ENCODE measurements at regions not wholly inside any gene's neighbourhood (a gene's known extent, or its start where the extent isn't known, plus 50 kb on each side); places are given as distances from the start of the nearest gene placed in this dataset.
"Not testable (repeated sequence)": the region's sequence is repeated elsewhere in the genome, so short reads cannot be mapped to it uniquely, and the experiment has no call there.

DNA sequence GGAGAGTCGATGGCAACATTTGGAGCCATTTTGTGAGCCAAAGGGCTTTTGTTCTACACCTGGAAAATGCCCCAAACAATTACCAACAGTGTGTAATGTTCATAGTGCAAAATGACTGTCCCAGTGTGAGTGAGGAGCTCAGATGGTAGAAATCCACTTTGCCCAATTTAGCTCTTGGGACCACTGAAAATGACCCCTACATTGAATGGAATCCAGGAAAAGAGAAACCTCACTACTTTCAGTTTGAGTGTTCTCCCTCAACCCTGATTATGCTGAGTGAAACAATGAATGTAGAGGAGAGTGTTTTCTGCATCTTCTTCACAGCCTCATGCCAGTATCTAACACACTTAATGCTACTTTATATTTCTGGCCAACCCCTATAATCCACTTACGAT lies 84.9 kb upstream of the NRN1 start:
- no peak for DNase-seq (ENCODE audit: low read depth)

DNA sequence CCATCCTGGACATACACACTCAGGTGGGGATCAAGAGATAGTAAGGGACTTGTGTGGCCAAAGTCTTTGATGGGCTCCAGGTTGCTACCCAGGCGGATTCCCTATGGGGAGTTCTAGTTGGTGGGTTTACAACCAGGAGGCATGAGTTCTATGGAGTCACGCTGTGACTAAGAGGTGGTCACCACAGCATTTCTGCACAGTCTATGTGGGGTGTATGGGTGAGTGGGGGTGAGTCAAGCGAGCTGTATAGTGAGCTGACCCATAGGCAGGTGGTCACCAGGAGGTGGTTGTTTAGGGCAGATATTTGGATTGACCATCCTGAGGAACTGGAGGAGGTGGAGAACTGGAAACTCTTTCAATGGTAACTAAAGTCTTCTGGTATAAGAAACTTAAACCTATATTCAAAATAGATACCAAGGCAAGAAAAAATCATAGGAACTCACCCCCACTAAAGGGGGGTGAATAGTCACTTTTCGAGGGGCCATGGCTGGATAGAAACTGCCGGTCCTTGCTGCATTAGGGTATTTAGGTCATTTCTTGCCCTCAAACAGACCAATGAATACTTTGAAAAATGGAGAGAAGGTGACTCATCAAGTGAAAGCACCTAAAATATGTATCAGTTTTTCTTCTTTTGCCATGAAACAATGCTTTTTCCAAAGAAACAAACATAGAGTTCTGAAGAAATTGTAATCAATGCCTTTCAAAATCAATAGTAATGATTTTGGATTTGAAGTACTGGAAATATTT lies 84.3 kb upstream of the NRN1 start:
- DNase-seq (ENCODE audit: low read depth): no peak

DNA sequence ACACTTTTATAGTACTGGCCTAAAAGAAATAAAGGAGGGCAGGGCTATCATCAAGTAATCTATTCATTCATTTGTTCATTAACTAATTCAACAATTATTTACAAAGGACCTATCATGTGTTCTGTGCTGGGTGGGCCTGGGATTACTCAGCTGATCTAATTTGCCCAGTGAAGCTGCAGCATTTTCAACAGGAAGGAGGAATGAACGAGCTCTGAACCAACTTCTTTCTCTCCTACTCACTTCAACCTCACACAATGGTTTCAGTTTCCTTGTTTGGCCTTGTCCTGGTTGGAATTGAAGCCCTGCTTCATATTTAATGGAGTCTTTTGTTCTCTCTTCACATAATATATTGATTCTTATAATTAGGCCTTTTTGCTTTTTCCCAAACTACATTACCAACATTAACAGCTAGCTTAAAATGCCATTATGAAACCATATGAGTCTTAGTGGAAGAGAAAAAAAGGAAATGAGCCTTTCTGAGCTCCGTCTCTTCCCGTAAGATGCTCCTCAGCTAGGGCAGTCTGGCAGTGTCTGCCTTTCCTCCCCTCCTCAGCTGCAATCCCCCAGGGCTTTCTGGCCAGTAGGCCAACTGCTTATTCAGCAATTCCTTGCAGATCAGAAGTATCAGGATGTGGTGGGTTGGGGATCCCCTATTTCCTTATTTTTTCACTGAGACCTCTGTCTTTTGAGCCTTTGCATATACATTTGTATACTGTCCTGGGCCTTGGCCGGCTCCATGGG lies 79.4 kb upstream of the NRN1 start:
- DNase-seq (ENCODE audit: low read depth): no peak

DNA sequence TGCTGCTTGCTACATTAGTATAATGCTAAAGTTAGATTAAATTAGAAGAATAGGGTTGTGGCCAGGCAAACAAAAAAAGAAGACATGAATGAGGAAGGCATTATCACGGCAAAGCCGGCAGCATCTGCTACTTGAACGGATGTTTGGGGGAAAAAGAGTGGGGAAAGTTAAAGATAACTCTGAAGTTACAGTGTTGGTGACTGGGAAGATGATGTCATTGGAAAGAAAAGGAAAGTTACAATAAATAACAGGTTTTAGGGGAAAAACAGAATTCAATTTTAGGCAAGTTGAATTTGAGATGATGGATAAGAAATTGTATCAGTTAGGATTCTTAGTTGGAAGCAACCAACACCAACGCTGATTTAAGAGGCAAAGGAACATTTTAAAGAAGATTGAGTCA lies 74.2 kb upstream of the NRN1 start:
- DNase-seq (ENCODE audit: low read depth): no peak

DNA sequence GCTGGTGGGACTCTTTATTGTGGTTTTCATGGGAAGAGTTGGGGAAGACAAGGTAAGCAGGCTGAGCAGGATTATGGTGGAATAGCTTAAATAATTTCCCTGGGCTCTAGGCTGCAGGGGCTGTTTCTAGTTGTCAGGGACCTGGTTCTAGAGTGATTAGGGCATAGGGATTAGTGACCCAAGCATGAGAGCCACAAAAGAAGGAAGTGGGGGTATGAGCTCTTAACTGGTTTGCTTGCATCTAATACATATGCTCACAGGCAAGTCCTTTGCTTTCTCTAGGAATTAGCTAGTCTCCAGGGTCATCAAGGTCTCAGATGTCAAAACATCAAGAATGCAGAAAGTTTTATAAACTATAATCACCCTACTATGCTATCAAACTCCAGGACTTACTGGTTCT lies 67.5 kb upstream of the NRN1 start:
- DNase-seq (ENCODE audit: low read depth): no peak

DNA sequence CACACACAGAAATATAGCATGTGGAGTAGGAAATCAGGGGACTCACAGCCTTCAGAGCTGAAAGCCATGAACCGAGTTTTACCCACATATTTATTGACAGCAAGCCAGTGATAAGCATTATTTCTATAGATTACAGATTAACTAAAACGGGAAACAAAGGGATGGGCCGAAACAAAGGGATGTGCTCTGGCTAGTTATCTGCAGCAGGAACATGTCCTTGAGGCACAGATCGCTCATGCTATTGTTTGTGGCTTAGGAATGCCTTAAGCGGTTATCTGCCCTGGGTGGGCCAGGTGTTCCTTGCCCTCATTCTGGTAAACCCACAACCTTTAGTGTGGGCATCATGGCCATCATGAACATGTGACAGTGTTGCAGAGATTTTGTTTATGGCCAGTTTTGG lies 61.4 kb upstream of the NRN1 start:
- DNase-seq (ENCODE audit: low read depth): not testable (repeated sequence)

DNA sequence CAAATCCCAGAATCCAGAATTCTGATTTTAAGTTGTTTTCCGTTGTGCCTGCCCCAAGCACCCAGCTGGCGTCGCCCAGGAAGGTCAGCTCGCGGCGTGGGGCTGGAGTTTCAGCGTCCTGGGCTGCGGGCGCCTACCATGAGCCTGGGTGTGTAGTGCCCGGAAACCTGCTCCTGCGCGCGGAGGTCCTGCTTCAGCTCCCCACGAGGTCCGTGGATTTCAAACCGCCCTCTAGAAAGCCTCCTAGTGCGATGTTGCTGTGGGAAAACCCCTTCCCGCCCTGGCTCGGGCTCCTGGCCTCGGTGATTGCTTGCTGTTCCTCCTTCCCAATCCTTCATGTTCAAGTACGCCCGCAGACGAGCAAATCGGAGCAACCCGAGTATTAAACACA lies 51.3 kb upstream of the NRN1 start:
- DNase-seq (ENCODE audit: low read depth): no peak

DNA sequence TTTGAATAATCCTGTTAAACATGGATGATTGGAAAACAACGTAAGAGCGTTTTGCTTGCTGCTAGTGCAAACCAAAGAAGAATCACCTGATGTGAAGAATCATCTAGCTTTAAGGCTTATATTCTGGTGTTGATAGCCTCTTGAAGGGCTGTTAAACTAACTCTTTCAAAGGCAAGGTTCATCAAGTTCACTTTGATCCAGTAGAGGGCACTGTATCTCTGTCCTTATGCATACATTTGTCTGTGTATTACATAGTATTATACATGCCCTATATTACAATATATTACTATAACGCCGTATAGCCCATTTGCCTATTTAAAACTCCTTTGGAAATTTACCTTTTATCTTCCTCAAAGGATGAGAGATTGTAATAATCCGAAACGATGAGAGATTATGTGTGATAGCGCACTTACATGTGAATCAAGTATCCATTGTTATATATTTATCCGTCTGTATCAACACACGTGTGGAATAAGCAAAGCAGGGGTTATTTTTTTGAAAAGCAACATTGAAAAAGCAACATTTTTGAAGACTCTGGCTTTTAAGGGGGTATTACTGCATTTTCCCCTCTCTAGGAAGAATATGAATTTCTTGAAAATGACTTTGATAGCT lies 50.8 kb upstream of the NRN1 start:
- DNase-seq (ENCODE audit: low read depth): peak; percentile 55
